Upper lobe of left lung (tissue), 4 donors: ENCODE measurements at regions not wholly inside any gene's neighbourhood (a gene's known extent, or its start where the extent isn't known, plus 50 kb on each side); places are given as distances from the start of the nearest gene placed in this dataset.

ENCODE experiments used
- EP300 ChIP-seq, 4 donors: sonication (generic); formaldehyde crosslinking; IDR thresholded peaks; one replicate each; pipeline ENCODE4 v1.5.1; 2017; ENCODE audit warnings: antibody characterized with exemption in 4 of 4, control low read depth in 2 of 4
- POLR2AphosphoS5 ChIP-seq, 2 donors: sonication (generic); formaldehyde crosslinking; IDR thresholded peaks; one replicate each; pipeline ENCODE4 v1.5.1; 2017; ENCODE audit warnings: antibody characterized with exemption in 2 of 2

- TF ChIP-seq EP300 (IDR thresholded peaks at IDR 0.05) (no peak), POLR2AphosphoS5 (IDR thresholded peaks at IDR 0.05) (no peak)
Measured at GRCh38 chr12:14126692-14127091, 145.3 kb upstream of the GRIN2B start.
